HEK293T (cell line): ENCODE measurements at regions not wholly inside any gene's neighbourhood (a gene's known extent, or its start where the extent isn't known, plus 50 kb on each side); places are given as distances from the start of the nearest gene placed in this dataset.
"Not testable (repeated sequence)": the region's sequence is repeated elsewhere in the genome, so short reads cannot be mapped to it uniquely, and the experiment has no call there.

Experiments
- CTCF ChIA-PET: fragments of 350-600 bp; formaldehyde crosslinking; extraction: SDS; loops from one replicate; lab custom pipeline; 2021; ENCODE audit warnings: antibody characterized with exemption, inconsistent platforms; lab: Yijun Ruan, JAX
- POLR2A ChIA-PET: fragments of 350-600 bp; formaldehyde crosslinking; extraction: SDS; loops from one replicate; lab custom pipeline; 2020; ENCODE audit warnings: antibody characterized with exemption, inconsistent platforms; lab: Yijun Ruan, JAX
- DNase-seq: peaks from one replicate; pipeline ENCODE4 v3.0.0; 2012; ENCODE audit warnings: mixed read lengths; ENCODE audit errors: extremely low spot score
- ARNT ChIP-seq: fragments of 450-650 bp; IDR thresholded peaks from 2 replicates; pipeline ENCODE4 v1.6.1; 2017; ENCODE audit warnings: mild to moderate bottlenecking
- BHLHE40 ChIP-seq: fragments of 450-650 bp; IDR thresholded peaks from 2 replicates; pipeline ENCODE4 v1.6.1; 2016; ENCODE audit warnings: mild to moderate bottlenecking, moderate library complexity, borderline replicate concordance
- CTBP1 ChIP-seq: fragments of 450-650 bp; IDR thresholded peaks from 2 replicates; pipeline ENCODE4 v1.6.1; 2016; ENCODE audit warnings: borderline replicate concordance
- ELF4 ChIP-seq: fragments of 450-650 bp; IDR thresholded peaks from 2 replicates; pipeline ENCODE4 v1.6.1; 2017; ENCODE audit warnings: antibody characterized with exemption
- FOXA1 ChIP-seq: fragments of 450-650 bp; IDR thresholded peaks from 2 replicates; pipeline ENCODE4 v1.6.1; 2016; ENCODE audit warnings: mild to moderate bottlenecking
- FOXK2 ChIP-seq: fragments of 450-650 bp; IDR thresholded peaks from 2 replicates; pipeline ENCODE4 v1.6.1; 2016; ENCODE audit warnings: mild to moderate bottlenecking
- FOXM1 ChIP-seq: fragments of 450-650 bp; IDR thresholded peaks from 2 replicates; pipeline ENCODE4 v1.6.1; 2017; ENCODE audit warnings: mild to moderate bottlenecking, borderline replicate concordance
- HDGF ChIP-seq: fragments of 450-650 bp; IDR thresholded peaks from 2 replicates; pipeline ENCODE4 v1.6.1; 2017; ENCODE audit warnings: antibody characterized with exemption, borderline replicate concordance
- L3MBTL2 ChIP-seq: fragments of 450-650 bp; conservative IDR thresholded peaks from 2 replicates; pipeline ENCODE4 v1.6.1; 2016; ENCODE audit warnings: mild to moderate bottlenecking
- LEF1 ChIP-seq: fragments of 450-650 bp; IDR thresholded peaks from 2 replicates; pipeline ENCODE4 v1.6.1; 2017; ENCODE audit warnings: mild to moderate bottlenecking, borderline replicate concordance
- NFRKB ChIP-seq: fragments of 450-650 bp; IDR thresholded peaks from 2 replicates; pipeline ENCODE4 v1.6.1; 2016; ENCODE audit warnings: mild to moderate bottlenecking, moderate library complexity
- SP1 ChIP-seq: fragments of 450-650 bp; IDR thresholded peaks from 2 replicates; pipeline ENCODE4 v1.6.1; 2017
- SUZ12 ChIP-seq: fragments of 450-650 bp; IDR thresholded peaks from 2 replicates; pipeline ENCODE4 v1.6.1; 2016; ENCODE audit warnings: mild to moderate bottlenecking
- TARDBP ChIP-seq: fragments of 450-650 bp; IDR thresholded peaks from 2 replicates; pipeline ENCODE4 v1.6.1; 2016
- ZNF384 ChIP-seq: fragments of 450-650 bp; IDR thresholded peaks from 2 replicates; pipeline ENCODE4 v1.6.1; 2016
- TF ChIP-seq, protein P1 (sequence below): fragments of 450-650 bp; IDR thresholded peaks from 2 replicates; pipeline ENCODE4 v1.6.1; 2016

- ChIA-PET CTCF (no interaction called here), POLR2A (no interaction called here)
- TF ChIP-seq FOXK2 (no peak), FOXM1 (no peak), ELF4 (no peak), L3MBTL2 (no peak), CTBP1 (no peak), SUZ12 (no peak), ZNF384 (no peak), NFRKB (no peak), BHLHE40 (no peak), HDGF (no peak), LEF1 (no peak), SP1 (no peak)
- TF ChIP-seq, protein P1, sequence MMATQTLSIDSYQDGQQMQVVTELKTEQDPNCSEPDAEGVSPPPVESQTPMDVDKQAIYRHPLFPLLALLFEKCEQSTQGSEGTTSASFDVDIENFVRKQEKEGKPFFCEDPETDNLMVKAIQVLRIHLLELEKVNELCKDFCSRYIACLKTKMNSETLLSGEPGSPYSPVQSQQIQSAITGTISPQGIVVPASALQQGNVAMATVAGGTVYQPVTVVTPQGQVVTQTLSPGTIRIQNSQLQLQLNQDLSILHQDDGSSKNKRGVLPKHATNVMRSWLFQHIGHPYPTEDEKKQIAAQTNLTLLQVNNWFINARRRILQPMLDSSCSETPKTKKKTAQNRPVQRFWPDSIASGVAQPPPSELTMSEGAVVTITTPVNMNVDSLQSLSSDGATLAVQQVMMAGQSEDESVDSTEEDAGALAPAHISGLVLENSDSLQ: no peak
- DNase-seq: no peak
Observed at GRCh38 chr3:106839576-106840280, 537.5 kb upstream of the CCDC54 start.

- ChIA-PET POLR2A (no interaction called here), CTCF (no interaction called here)
- no peak for DNase-seq
- TF ChIP-seq ARNT: no peak
- no peak for TF ChIP-seq FOXK2
- no peak for TF ChIP-seq SP1
- TF ChIP-seq LEF1: no peak
- TF ChIP-seq SUZ12: no peak
- no peak for TF ChIP-seq ZNF384
Observed at GRCh38 chr3:106840319-106840718, 536.9 kb upstream of the CCDC54 start.

DNA sequence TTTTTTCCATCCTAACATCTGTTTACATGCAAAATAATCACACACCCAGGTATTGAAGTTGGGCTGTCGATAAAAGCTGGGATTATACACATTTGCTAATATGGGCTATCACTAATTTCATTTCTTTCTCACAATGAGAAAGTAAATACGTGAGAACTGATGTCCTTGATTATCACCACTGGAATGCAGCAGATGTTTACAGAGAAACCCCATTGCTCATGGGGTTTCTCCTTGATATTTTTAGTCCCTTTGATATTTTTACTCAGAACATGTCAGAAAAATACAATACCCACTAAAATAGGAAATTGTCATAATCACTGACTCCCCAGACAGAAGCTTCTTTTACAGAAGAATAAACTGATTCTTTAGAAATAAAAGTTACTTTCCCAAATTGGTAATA lies 535.1 kb upstream of the CCDC54 start:
- POLR2A ChIA-PET: no interaction called here
- DNase-seq: no peak
- TF ChIP-seq ARNT: no peak
- no peak for TF ChIP-seq BHLHE40
- no peak for TF ChIP-seq FOXK2
- TF ChIP-seq L3MBTL2: no peak
- no peak for TF ChIP-seq TARDBP
- TF ChIP-seq ZNF384: no peak
- no peak for TF ChIP-seq FOXA1
- TF ChIP-seq ELF4: no peak
- TF ChIP-seq, protein P1: no peak
- no peak for TF ChIP-seq FOXM1
- no peak for TF ChIP-seq HDGF
- TF ChIP-seq SP1: no peak
- no peak for TF ChIP-seq LEF1
- CTCF ChIA-PET: no interaction called here

DNA sequence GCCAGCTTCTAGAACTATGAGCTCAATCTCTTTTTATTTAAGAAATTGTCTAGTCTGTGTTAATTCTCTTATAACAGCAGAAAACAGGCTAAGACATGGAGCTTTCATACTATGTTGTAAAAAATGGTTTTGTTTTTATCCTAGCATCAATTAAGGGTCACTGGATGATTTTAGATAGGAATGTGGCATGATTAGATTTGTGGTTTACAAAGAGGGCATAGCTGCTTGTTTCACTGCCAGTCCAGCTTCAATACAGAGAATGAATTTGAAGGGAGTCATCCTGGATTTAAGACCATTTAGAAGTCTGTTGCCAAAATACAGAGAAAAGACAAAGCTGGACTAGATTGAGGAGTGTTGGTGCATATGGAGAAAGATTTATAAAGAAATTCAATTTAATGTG lies 532.6 kb upstream of the CCDC54 start:
- ChIA-PET POLR2A (no interaction called here), CTCF (no interaction called here)
- TF ChIP-seq LEF1 (no peak), ELF4 (no peak), FOXA1 (no peak), TARDBP (no peak), FOXM1 (no peak), NFRKB (no peak)
- DNase-seq: no peak

- POLR2A ChIA-PET: no interaction called here
- TF ChIP-seq TARDBP: no peak
- no peak for TF ChIP-seq NFRKB
- no peak for TF ChIP-seq LEF1
- TF ChIP-seq, protein P1: no peak
- TF ChIP-seq ELF4: no peak
- no peak for TF ChIP-seq FOXA1
- no peak for TF ChIP-seq SP1
- DNase-seq: no peak
- CTCF ChIA-PET: no interaction called here
Observed at GRCh38 chr3:106848099-106848498, 529.1 kb upstream of the CCDC54 start.

DNA sequence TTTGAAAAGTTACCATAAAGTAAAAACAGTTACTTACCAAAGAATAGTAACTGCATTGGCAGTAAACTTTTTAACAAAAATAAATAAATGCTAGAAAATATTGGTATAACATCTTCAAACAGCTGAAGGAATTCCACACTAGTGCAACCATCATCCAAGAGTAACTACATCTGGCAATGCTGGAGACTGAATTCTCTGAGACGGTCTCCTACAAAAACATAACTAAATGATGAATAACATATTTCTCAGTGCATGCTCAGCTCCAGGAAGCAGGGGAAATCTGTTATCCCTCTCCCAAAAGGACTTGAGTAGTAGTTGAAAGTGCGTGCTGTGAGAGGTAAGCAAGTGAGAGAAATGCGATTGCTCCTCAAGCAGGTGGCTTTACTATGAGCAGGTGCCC lies 526.8 kb upstream of the CCDC54 start:
- ChIA-PET POLR2A (no interaction called here), CTCF (no interaction called here)
- TF ChIP-seq ZNF384 (no peak), FOXA1 (no peak), L3MBTL2 (no peak), BHLHE40 (no peak), NFRKB (no peak), FOXK2 (no peak), CTBP1 (no peak), ELF4 (no peak), LEF1 (no peak), TARDBP (no peak)
- TF ChIP-seq, protein P1: no peak
- no peak for DNase-seq

GRCh38 chr3:106858321-106858720 lies 518.9 kb upstream of the CCDC54 start:
- POLR2A ChIA-PET, CTCF ChIA-PET, DNase-seq: not testable (repeated sequence)
